ENCODE measurements at regions not wholly inside any gene's neighbourhood (a gene's known extent, or its start where the extent isn't known, plus 50 kb on each side); places are given as distances from the start of the nearest gene placed in this dataset.

DNA sequence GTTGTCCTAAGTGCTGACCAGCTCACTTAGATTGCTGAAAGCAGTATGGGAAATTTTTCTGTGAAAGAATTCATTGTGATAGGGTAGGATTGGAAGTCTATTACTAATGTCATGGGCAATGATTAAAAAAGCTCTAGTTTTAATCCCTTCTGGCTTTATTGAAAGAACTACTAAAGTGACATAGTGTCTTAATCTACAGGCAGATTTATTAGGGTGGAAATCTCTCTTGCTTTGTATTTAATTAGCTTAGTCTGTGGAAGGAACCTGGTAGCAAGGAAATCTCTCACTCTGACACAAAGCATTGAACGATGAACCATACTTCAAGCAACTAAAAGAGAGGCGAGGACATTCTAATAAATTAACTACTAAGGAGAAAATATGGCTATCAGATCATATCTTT lies 1029.2 kb upstream of the PCDH20 start:
- TF ChIP-seq CTCF (IDR thresholded peaks at IDR 0.05), result no peak

- TF ChIP-seq CTCF (IDR thresholded peaks at IDR 0.05), result no peak
Observed at GRCh38 chr13:62434081-62434480, 1018.4 kb upstream of the PCDH20 start.

DNA sequence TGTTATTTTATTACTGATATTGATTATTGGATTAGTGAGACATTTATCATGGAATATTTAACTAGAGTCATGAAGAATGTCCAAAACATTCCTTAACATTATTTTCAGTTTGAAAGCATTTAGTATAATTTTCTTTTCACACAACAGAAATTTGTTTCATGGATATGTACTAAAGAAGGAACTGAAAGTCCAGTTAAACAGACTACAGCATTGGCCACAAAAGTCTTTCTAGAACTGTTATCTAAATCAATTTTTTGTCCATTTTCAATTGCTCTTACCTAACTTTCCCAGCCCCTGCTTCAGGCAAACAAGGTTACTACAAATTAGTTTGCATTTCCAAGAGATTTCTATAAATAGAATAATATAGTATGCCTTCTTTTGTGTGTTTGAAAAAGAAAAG lies 1018.0 kb upstream of the PCDH20 start:
- no peak for TF ChIP-seq CTCF (IDR thresholded peaks at IDR 0.05)

- TF ChIP-seq CTCF (IDR thresholded peaks at IDR 0.05), result no peak
Observed at GRCh38 chr13:62432906-62433305, 1017.3 kb upstream of the PCDH20 start.

- no peak for TF ChIP-seq CTCF (IDR thresholded peaks at IDR 0.05)
Observed at GRCh38 chr13:62432295-62432694, 1016.6 kb upstream of the PCDH20 start.

GRCh38 chr13:62431852-62432251 lies 1016.2 kb upstream of the PCDH20 start:
- no peak for TF ChIP-seq CTCF (IDR thresholded peaks at IDR 0.05)

DNA sequence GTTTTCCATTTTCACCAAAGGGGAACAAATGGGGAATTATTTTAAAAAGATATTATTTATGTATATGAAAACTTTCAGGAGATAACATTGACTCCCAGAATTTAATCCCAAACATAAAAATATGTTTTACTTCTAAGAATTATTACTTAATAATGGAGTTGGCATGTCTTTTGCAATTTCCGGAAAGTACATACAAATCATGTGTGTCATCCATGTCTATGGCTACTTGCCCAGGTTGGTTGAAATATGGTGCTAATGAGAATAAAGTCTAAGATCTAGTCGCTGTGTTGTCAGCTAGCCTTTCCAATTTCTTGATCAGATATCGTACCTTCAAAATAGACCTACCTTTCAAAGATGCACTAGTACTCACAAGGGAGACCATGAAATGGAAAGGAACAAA lies 1003.2 kb upstream of the PCDH20 start:
- TF ChIP-seq CTCF (IDR thresholded peaks at IDR 0.05), result no peak

DNA sequence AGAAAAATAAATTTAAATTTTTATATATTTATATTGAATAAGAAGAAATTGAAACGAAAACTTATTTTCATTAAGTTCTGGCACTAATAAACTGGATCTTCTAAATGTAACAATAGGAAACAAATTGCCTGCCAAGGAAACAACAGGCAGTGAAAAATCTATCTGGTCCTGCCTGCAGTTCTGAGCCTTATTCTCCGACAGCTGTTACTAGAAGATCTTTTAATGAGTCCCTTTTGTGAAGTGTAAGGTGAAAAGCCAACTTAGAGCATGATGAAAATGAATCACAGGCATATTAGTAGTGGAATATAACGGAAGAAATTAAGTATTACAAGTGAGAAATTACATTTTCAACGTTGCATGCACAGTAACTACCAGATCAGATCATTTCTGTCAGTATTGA lies 1002.7 kb upstream of the PCDH20 start:
- TF ChIP-seq CTCF (IDR thresholded peaks at IDR 0.05), result no peak

Data from LNCAP (cell line).